Activated T-helper 1 cell treated with anti-CD3 and anti-CD28 coated beads, Interleukin-12 subunit alpha, Interleukin-12 subunit beta, Interleukin-2, Interleukin-4 antibody, amounts not matched to agents 30 ng/mL and 10 ng/mL and 1 ng/mL, durations not matched to agents 14 hours and 24 hours and 36 hours (primary cell): ENCODE measurements at regions not wholly inside any gene's neighbourhood (a gene's known extent, or its start where the extent isn't known, plus 50 kb on each side); places are given as distances from the start of the nearest gene placed in this dataset.

Source experiments
- DNase-seq: peaks from one replicate; pipeline ENCODE4 v3.0.0; 2021; ENCODE audit warnings: low spot score
- H3K27ac Mint-ChIP-seq: one replicate; pipeline ENCODE4 v1.8.0; 2021; ENCODE audit warnings: mild to moderate bottlenecking, mixed read lengths
- H3K27me3 Mint-ChIP-seq: one replicate; pipeline ENCODE4 v1.8.0; 2022; ENCODE audit warnings: mild to moderate bottlenecking, moderate library complexity, mixed read lengths; ENCODE audit not compliant: insufficient read depth
- H3K36me3 Mint-ChIP-seq: one replicate; pipeline ENCODE4 v1.8.0; 2021; ENCODE audit warnings: low read depth, mixed read lengths
- H3K4me1 Mint-ChIP-seq: one replicate; pipeline ENCODE4 v1.8.0; 2021; ENCODE audit warnings: low read depth, mixed read lengths
- H3K4me3 Mint-ChIP-seq: one replicate; pipeline ENCODE4 v1.8.0; 2021; ENCODE audit warnings: mild to moderate bottlenecking, moderate library complexity, mixed read lengths
- H3K9me3 Mint-ChIP-seq: one replicate; pipeline ENCODE4 v1.8.0; 2021; ENCODE audit warnings: mixed read lengths
- intact Hi-C: fragments of 100-400 bp; cut with micrococcal nuclease; formaldehyde crosslinking; loops from one replicate; pipeline ENCODE4 v1.15.1; 2024

- no peaks in the 10 kb centered on the region for H3K4me1 Mint-ChIP-seq
- H3K27ac Mint-ChIP-seq: no peak overlapping the region
- intact Hi-C loops: no loop called here
- no peaks in the 10 kb centered on the region for H3K36me3 Mint-ChIP-seq
- no peak for DNase-seq
- H3K27me3 Mint-ChIP-seq: no peaks in the 10 kb centered on the region
- peaks cover 15% of the 10 kb centered on the region for H3K9me3 Mint-ChIP-seq
- no peak overlapping the region for H3K4me3 Mint-ChIP-seq
Measured at GRCh38 chr18:75587131-75587530, 159.6 kb upstream of the SMIM21 start.

- Mint-ChIP-seq H3K9me3 (peaks cover 10% of the 10 kb centered on the region), H3K36me3 (no peaks in the 10 kb centered on the region), H3K4me1 (no peaks in the 10 kb centered on the region), H3K4me3 (no peak overlapping the region), H3K27me3 (no peaks in the 10 kb centered on the region), H3K27ac (no peak overlapping the region)
- no peak for DNase-seq
- intact Hi-C loops: no loop called here
Measured at GRCh38 chr18:75586130-75586889, 158.8 kb upstream of the SMIM21 start.

- Mint-ChIP-seq H3K4me1 (no peaks in the 10 kb centered on the region), H3K27ac (no peak overlapping the region), H3K36me3 (no peaks in the 10 kb centered on the region), H3K27me3 (no peaks in the 10 kb centered on the region), H3K4me3 (no peak overlapping the region), H3K9me3 (no peaks in the 10 kb centered on the region)
- DNase-seq: no peak
- intact Hi-C loops: no loop called here
Measured at GRCh38 chr18:75582940-75583339, 155.4 kb upstream of the SMIM21 start.

DNA sequence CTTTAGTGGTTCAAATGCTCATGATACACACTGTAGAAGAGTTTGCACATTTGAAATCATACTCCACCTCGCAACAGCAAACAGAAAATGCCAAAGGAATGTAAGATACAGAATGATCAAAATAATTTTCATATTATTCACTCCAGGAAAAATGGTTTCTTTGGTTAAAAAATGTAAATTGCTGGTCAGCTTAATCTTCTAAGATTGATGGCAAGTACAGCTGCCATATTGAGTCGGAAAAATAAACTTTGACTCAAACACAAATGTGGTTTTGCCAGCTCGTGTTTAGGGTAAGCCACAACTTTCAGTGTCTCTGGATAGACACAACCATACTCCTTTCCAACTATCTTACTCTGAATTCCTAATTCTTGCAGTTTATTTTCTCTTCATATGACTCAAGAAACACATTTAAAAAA lies 154.9 kb upstream of the SMIM21 start:
- no peak for DNase-seq
- Mint-ChIP-seq H3K9me3 (no peaks in the 10 kb centered on the region), H3K36me3 (no peaks in the 10 kb centered on the region), H3K27me3 (no peaks in the 10 kb centered on the region), H3K27ac (no peak overlapping the region), H3K4me3 (no peak overlapping the region), H3K4me1 (no peaks in the 10 kb centered on the region)
- intact Hi-C loops: no loop called here

DNA sequence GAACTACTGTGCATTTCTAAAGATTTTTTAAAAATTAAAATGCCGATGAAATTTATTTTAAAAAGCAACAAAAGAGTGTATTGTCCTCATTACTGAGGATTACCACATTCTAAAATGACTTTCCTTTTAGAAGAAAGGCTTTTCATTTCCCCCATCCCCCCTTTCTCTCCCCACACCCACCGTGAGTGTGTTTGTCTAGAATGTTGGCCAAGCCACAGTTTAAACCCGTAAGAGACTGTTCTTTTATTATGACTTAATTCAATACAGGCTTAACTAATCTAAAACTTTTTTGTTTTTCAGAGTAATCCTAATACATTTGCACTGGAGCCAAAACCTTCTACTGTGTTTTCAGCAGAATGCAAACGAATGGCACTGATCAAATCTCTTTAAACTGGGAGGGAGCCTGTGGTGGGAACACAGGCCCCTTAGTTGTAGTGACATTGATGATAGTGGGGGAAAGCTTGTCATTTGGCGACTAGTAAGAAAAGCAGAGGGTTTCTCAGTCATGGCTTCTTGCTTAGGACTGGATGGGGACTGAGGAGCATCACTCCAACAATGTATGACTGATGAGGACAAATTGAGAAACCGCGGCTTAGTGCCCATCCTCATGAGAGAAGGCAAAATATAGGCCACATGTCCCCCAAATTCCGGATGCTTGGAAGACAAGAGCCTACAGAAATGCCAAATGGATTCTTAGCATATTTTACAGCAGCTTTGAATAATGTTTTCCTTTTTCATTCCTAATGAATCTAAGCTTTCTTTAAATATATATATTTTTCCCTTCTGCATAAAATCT lies 154.0 kb upstream of the SMIM21 start:
- Mint-ChIP-seq H3K4me1 (no peaks in the 10 kb centered on the region), H3K36me3 (no peaks in the 10 kb centered on the region), H3K9me3 (no peaks in the 10 kb centered on the region), H3K27me3 (no peaks in the 10 kb centered on the region), H3K27ac (no peak overlapping the region), H3K4me3 (no peak overlapping the region)
- intact Hi-C loops: no loop called here
- no peak for DNase-seq

- intact Hi-C loops: no loop called here
- no peak overlapping the region for H3K27ac Mint-ChIP-seq
- H3K4me3 Mint-ChIP-seq: no peak overlapping the region
- no peaks in the 10 kb centered on the region for H3K27me3 Mint-ChIP-seq
- no peaks in the 10 kb centered on the region for H3K36me3 Mint-ChIP-seq
- H3K4me1 Mint-ChIP-seq: no peaks in the 10 kb centered on the region
- no peak for DNase-seq
- peaks cover 4% of the 10 kb centered on the region for H3K9me3 Mint-ChIP-seq
Measured at GRCh38 chr18:75574187-75574586, 146.7 kb upstream of the SMIM21 start.

- Mint-ChIP-seq H3K27me3 (no peaks in the 10 kb centered on the region), H3K4me1 (no peaks in the 10 kb centered on the region), H3K4me3 (no peak overlapping the region), H3K36me3 (no peaks in the 10 kb centered on the region), H3K9me3 (no peaks in the 10 kb centered on the region), H3K27ac (no peak overlapping the region)
- intact Hi-C loops: no loop called here
- DNase-seq: no peak
Measured at GRCh38 chr18:75563150-75563549, 135.6 kb upstream of the SMIM21 start.

- Mint-ChIP-seq H3K36me3 (no peaks in the 10 kb centered on the region), H3K27ac (no peak overlapping the region), H3K4me3 (no peak overlapping the region), H3K27me3 (no peaks in the 10 kb centered on the region), H3K4me1 (no peaks in the 10 kb centered on the region), H3K9me3 (no peaks in the 10 kb centered on the region)
- intact Hi-C loops: no loop called here
- DNase-seq: no peak
Measured at GRCh38 chr18:75562216-75562615, 134.7 kb upstream of the SMIM21 start.

DNA sequence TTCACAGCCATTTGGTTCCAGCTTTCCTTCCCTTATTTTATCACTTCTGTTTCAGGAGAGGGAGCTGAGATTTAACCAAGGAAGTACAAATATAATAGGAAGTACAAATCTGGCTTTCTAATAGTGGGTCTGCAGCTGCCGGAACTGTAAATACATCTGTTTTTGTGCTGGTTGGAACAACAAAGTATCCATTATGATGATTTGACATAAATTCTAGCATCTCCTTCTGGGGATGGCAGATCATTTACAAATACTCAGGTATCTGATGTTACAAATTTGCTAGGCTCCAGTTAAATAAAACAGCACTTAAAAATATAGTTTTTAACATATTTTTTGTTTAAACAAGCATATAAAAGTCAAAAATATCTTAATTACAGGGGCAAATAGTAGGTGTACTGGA lies 131.3 kb upstream of the SMIM21 start:
- H3K36me3 Mint-ChIP-seq: no peaks in the 10 kb centered on the region
- no peak overlapping the region for H3K4me3 Mint-ChIP-seq
- no peaks in the 10 kb centered on the region for H3K9me3 Mint-ChIP-seq
- H3K27me3 Mint-ChIP-seq: peaks cover 2% of the 10 kb centered on the region
- intact Hi-C loops: no loop called here
- H3K4me1 Mint-ChIP-seq: no peaks in the 10 kb centered on the region
- DNase-seq: no peak
- no peak overlapping the region for H3K27ac Mint-ChIP-seq

GRCh38 chr18:75556841-75557240 lies 129.3 kb upstream of the SMIM21 start:
- H3K27me3 Mint-ChIP-seq: peaks cover 2% of the 10 kb centered on the region
- intact Hi-C loops: no loop called here
- no peak for DNase-seq
- H3K27ac Mint-ChIP-seq: no peak overlapping the region
- no peak overlapping the region for H3K4me3 Mint-ChIP-seq
- H3K4me1 Mint-ChIP-seq: no peaks in the 10 kb centered on the region
- no peaks in the 10 kb centered on the region for H3K9me3 Mint-ChIP-seq
- H3K36me3 Mint-ChIP-seq: no peaks in the 10 kb centered on the region

DNA sequence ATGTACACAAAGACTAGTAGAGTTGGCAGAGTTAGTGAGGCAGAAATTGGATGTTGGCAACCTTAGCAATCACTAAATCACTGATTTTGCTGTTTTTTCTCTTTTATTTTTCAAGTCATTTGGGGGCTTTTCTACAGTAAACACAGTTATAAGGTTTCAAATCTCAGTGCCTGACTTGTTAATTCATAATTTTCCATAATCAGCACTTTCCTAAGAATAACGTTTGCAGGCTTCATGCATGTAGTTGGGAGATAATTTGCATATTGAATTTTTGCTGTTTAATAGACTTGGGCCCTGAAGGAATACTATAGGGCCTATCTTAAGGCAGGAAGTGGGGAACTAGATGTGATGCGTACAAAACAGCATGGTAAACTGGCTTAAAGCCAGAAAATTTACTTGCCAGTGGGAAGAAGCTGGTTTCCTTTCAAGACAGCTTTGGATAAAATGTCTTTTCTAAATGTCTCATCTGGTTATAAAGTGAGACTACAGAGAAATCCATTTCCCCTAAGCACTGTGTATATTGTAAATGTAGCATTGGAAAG lies 127.2 kb upstream of the SMIM21 start:
- Mint-ChIP-seq H3K9me3 (no peaks in the 10 kb centered on the region), H3K4me1 (no peaks in the 10 kb centered on the region), H3K27ac (no peak overlapping the region), H3K27me3 (peaks cover 6% of the 10 kb centered on the region), H3K4me3 (no peak overlapping the region), H3K36me3 (no peaks in the 10 kb centered on the region)
- intact Hi-C loops: no loop called here
- DNase-seq: no peak

GRCh38 chr18:75554176-75554575 lies 126.7 kb upstream of the SMIM21 start:
- Mint-ChIP-seq H3K27me3 (peaks cover 6% of the 10 kb centered on the region), H3K4me3 (no peak overlapping the region), H3K4me1 (no peaks in the 10 kb centered on the region), H3K36me3 (no peaks in the 10 kb centered on the region), H3K9me3 (no peaks in the 10 kb centered on the region), H3K27ac (no peak overlapping the region)
- intact Hi-C loops: no loop called here
- no peak for DNase-seq

- intact Hi-C loops: no loop called here
- Mint-ChIP-seq H3K27ac (no peak overlapping the region), H3K36me3 (no peaks in the 10 kb centered on the region), H3K27me3 (peaks cover 6% of the 10 kb centered on the region), H3K9me3 (no peaks in the 10 kb centered on the region), H3K4me1 (no peaks in the 10 kb centered on the region), H3K4me3 (no peak overlapping the region)
- DNase-seq: no peak
Measured at GRCh38 chr18:75553021-75553420, 125.5 kb upstream of the SMIM21 start.
